DND-41 (cell line): ENCODE measurements at regions not wholly inside any gene's neighbourhood (a gene's known extent, or its start where the extent isn't known, plus 50 kb on each side); places are given as distances from the start of the nearest gene placed in this dataset.

Experiments
- CTCF ChIP-seq: IDR thresholded peaks from 2 replicates; pipeline ENCODE4 v1.5.1; 2012; ENCODE audit warnings: borderline replicate concordance, low read length, moderate library complexity, mild to moderate bottlenecking; ENCODE audit not compliant: poor library complexity, severe bottlenecking; ENCODE audit errors: extremely low read depth
- EZH2 ChIP-seq: IDR thresholded peaks from 3 replicates; pipeline ENCODE4 v1.6.1; 2012; ENCODE audit warnings: borderline replicate concordance, low read depth, mild to moderate bottlenecking, moderate library complexity, low read length, inconsistent platforms; ENCODE audit not compliant: severe bottlenecking

- no peak for TF ChIP-seq CTCF
- no peak for TF ChIP-seq EZH2
These were observed 76.6 kb upstream of the DAB2 start for GRCh38 chr5:39501397-39501796.
